HFF-Myc (cell line): ENCODE measurements at regions not wholly inside any gene's neighbourhood (a gene's known extent, or its start where the extent isn't known, plus 50 kb on each side); places are given as distances from the start of the nearest gene placed in this dataset.

Experiments
- DNase-seq: peaks from one replicate; pipeline ENCODE4 v3.0.0-alpha.2; 2011; ENCODE audit warnings: low read depth; ENCODE audit errors: extremely low read depth
- H3K4me3 ChIP-seq: replicated peaks from 2 replicates; pipeline ENCODE4 v1.5.1; 2011; ENCODE audit warnings: low read depth, mild to moderate bottlenecking, control low read depth, low read length
- TF ChIP-seq, protein P1 (sequence below): IDR thresholded peaks from 2 replicates; pipeline ENCODE4 v1.5.1; 2012; ENCODE audit warnings: mild to moderate bottlenecking, low read depth, low read length, control low read depth; ENCODE audit errors: missing control alignments

DNA sequence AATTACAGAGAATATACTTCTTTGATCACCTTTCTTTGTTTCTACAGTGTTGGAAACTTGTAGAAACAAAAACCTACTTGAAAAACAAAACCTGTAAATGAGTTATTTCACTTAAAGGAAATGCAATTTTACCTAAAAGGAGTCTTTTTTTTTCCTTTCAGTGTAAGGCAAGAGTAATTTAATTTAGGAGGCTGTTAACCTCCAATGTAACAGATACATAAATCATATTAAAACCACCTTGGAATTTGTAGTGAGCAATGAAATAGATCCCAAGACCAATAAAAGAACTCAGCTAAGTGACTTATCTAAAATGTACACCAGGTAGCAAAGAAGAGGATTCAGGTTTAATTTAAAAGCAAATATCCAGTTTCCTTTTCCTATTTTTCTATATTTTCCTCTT is 524.8 kb downstream of the CSNK1G3 start:
- TF ChIP-seq, protein P1, sequence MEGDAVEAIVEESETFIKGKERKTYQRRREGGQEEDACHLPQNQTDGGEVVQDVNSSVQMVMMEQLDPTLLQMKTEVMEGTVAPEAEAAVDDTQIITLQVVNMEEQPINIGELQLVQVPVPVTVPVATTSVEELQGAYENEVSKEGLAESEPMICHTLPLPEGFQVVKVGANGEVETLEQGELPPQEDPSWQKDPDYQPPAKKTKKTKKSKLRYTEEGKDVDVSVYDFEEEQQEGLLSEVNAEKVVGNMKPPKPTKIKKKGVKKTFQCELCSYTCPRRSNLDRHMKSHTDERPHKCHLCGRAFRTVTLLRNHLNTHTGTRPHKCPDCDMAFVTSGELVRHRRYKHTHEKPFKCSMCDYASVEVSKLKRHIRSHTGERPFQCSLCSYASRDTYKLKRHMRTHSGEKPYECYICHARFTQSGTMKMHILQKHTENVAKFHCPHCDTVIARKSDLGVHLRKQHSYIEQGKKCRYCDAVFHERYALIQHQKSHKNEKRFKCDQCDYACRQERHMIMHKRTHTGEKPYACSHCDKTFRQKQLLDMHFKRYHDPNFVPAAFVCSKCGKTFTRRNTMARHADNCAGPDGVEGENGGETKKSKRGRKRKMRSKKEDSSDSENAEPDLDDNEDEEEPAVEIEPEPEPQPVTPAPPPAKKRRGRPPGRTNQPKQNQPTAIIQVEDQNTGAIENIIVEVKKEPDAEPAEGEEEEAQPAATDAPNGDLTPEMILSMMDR: no peak
- no peak for DNase-seq
- H3K4me3 ChIP-seq: no peak overlapping the region

DNA sequence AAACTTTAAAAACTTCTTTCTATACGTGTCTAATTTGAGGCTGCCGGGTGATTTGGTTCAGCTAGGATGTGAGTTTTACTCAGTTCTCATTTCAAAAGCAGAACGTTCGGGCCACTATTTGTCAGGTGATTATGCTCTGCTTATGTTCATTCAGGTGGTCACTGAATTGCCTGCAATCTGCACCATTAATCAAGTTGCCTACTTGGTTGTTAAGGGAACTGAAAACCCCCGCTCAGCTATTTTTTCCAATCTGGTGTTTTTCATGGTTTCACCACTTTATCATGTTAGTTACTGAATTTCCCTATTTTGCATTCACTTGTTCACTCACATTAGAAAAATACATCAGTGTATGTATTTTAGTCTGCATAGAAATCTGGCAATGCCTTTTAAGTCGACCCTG is 523.0 kb downstream of the CSNK1G3 start:
- no peak for DNase-seq
- H3K4me3 ChIP-seq: no peak overlapping the region

DNA sequence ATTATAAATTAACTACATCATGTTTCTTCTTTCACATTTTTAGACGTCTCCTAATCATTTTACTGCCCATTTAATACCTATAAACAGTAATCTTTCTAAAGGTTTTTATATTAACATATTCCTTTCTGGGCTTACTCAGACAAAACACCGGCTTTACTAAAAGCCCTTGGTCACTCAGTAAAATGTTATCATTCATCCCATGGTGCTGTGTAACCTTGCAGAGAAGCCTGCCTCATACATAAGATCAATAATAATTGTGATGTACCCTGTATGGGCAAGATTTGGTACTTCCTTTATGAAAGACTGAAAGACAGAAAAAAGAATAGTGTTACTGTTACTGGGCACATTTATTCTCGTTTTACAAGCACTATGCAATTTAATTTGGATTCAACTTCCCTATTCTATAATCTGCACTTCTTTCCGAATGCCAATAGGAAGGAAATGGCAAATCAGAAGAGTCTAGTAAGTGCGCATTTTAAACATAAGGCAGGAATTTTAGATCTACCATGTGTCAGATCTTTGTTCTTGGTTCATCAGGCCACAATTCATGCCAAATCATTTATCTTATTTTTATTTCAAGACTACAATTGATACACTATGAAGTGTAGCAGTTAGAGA is 522.2 kb downstream of the CSNK1G3 start:
- DNase-seq: no peak
- H3K4me3 ChIP-seq: no peak overlapping the region
- TF ChIP-seq, protein P1: no peak

More for the DNA sequence above, 523.0 kb downstream of the CSNK1G3 start:
- TF ChIP-seq, protein P1: no peak

DNA sequence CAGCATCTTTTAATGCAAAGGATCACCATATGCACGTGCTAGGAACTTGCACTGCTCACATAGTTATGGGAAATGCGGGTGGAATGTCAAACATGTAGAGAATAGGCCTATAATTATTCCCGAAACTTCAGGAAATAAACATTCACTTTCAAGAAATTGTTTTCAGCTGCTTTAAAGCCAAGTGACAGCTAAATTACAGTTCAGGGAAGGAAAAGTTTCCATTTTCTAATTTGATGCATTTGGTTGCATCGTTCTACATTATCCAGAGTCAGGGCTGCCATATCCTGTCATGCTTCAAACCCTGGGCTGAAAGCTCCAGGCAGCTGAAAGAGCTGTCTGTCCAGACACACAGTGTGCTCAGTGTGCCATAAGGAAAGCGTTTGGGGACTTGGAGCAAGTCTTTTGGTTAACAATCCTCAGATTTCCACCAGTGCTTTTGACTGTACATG is 518.1 kb downstream of the CSNK1G3 start:
- no peak for DNase-seq
- TF ChIP-seq, protein P1: no peak
- H3K4me3 ChIP-seq: no peak overlapping the region

DNA sequence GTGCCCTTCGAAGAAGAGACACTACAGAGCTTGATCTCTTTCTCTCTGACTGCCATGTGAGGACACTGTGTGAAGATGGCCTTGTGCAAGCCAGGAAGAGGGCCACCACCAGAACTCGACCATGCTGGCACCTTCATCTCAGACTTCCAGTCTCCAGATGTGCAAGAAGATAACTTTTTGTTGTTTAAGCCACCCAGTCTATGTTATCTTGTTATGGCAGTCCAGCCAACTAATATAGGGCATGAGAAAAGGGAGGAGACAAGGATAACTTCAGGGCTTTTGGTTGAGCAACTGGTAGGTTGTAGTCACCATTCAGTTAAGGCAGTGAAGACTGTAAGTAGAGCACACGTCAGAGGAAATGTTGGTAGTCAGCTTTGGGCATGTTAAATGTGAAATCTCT is 515.5 kb downstream of the CSNK1G3 start:
- H3K4me3 ChIP-seq: no peak overlapping the region
- no peak for DNase-seq
- TF ChIP-seq, protein P1: no peak

DNA sequence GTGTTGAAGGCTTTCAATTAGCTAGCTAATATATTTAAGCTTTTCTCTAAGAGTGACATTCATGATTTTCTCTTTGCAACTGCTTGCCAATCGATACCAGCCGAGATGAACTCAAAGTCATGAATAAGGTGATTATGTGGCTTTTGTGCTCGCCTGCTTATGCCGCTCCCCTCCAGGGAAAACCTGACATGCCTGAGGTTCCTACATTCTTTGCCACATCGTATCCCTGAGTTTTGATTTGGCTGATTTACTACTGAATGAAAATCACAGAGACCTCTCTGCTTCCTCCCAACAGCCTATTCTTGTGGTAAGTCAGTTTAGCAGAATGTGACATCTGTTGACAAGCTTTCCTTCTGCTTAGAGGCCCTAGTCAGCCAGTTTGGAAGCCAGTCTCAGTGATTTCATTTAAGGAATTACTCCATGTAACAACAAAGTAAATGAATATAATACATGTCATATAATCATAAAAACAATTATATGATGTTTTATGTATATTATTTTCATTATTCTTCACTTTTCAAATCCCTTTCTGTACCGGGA is 513.4 kb downstream of the CSNK1G3 start:
- TF ChIP-seq, protein P1: no peak
- H3K4me3 ChIP-seq: no peak overlapping the region
- DNase-seq: no peak
